ENCODE measurements at regions not wholly inside any gene's neighbourhood (a gene's known extent, or its start where the extent isn't known, plus 50 kb on each side); places are given as distances from the start of the nearest gene placed in this dataset.

- no peak for DNase-seq (ENCODE audit: low read depth)
- H3K4me3 ChIP-seq (ENCODE audit: low read depth, low read length): no peak overlapping the region
- TF ChIP-seq, protein P1, sequence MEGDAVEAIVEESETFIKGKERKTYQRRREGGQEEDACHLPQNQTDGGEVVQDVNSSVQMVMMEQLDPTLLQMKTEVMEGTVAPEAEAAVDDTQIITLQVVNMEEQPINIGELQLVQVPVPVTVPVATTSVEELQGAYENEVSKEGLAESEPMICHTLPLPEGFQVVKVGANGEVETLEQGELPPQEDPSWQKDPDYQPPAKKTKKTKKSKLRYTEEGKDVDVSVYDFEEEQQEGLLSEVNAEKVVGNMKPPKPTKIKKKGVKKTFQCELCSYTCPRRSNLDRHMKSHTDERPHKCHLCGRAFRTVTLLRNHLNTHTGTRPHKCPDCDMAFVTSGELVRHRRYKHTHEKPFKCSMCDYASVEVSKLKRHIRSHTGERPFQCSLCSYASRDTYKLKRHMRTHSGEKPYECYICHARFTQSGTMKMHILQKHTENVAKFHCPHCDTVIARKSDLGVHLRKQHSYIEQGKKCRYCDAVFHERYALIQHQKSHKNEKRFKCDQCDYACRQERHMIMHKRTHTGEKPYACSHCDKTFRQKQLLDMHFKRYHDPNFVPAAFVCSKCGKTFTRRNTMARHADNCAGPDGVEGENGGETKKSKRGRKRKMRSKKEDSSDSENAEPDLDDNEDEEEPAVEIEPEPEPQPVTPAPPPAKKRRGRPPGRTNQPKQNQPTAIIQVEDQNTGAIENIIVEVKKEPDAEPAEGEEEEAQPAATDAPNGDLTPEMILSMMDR (IDR thresholded peaks at IDR 0.05; ENCODE audit: insufficient read depth, low read depth, low read length, missing control alignments): no peak
These were observed 792.9 kb upstream of the CCDC179 start for GRCh38 chr11:23653071-23653675.

DNA sequence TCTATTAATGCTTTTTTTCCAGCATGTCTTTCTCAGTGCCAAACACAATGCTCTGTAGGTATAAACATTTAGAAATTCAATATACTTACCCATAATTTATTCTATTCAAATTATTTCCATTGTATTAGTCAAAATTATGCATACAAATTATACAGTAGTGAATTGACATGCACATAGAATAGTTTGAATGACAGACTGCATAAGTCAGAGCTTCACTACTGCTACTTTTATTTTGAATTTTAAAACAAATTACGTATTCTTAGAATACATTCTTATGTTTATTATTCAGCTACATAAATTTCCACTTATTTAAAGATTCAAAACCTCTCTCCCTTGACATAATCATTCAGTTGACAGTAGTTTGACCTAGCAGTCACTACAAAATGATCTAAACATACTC lies 808.0 kb upstream of the CCDC179 start:
- TF ChIP-seq, protein P1 (IDR thresholded peaks at IDR 0.05; ENCODE audit: insufficient read depth, low read depth, low read length, missing control alignments): no peak
- DNase-seq (ENCODE audit: low read depth): no peak
- no peak overlapping the region for H3K4me3 ChIP-seq (ENCODE audit: low read depth, low read length)

DNA sequence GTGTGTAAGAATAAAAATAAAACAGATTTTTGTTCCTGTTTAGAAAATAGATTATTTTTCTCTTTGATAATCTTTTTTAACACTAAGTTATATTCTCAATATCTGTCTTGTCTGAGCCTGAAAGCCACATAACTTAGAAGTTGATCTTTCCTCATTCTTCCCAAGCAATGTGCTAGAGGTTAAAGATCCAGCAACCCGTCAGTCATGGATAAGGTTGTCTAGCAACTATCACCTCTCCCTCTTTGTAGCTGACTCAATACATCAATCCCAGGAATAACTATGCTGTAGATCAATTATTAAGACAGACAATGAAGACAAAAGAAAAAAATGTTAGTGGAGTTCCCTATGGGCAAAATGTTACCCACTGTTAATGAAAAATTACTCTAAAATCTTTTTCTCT lies 813.1 kb upstream of the CCDC179 start:
- TF ChIP-seq, protein P1 (IDR thresholded peaks at IDR 0.05; ENCODE audit: insufficient read depth, low read depth, low read length, missing control alignments): no peak
- no peak overlapping the region for H3K4me3 ChIP-seq (ENCODE audit: low read depth, low read length)
- no peak for DNase-seq (ENCODE audit: low read depth)

GRCh38 chr11:23674866-23675265 lies 814.6 kb upstream of the CCDC179 start:
- H3K4me3 ChIP-seq (ENCODE audit: low read depth, low read length): no peak overlapping the region
- TF ChIP-seq, protein P1 (IDR thresholded peaks at IDR 0.05; ENCODE audit: insufficient read depth, low read depth, low read length, missing control alignments): no peak
- no peak for DNase-seq (ENCODE audit: low read depth)

DNA sequence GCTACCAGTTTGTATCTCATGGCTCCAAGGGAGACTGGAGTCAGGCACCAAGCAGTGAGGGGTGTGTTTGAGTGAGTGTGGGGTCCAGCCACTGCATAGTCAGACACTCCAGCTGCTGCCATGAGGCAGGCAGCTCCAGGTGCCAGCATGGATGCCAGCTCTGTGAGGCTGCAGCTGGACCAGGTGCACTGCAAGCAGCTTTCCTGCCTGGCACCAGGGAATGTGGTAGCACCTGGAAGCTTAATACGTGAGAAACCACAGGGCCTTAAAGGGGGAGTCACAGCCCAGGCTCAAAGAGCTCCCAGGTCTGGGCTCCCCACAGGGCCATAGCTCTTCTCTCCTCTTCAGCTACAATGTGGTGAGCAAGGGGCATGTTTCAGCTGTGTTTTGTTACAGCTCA lies 817.8 kb upstream of the LUZP2 start:
- no peak overlapping the region for H3K4me3 ChIP-seq (ENCODE audit: low read depth, low read length)
- TF ChIP-seq, protein P1 (IDR thresholded peaks at IDR 0.05; ENCODE audit: insufficient read depth, low read depth, low read length, missing control alignments): no peak
- DNase-seq (ENCODE audit: low read depth): no peak

DNA sequence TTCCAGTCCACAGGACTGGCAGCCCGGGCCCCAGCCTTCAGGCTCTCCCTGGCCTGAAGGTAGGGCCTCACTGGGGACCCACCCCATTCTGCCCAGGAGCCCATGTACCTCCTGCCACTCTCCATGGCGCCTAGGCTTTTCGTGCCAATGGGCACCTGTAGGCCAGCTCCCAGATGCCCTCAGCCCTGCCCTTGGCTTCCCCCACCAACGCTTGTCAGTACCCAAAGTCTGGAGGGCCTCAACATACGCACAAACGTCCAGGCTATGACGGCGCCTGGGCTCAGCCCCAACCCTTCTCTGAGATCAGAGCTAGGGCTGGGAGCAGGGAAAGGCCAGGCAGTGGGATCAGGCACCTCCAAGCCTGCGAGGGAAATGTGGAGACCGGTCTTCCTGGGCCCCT lies 816.9 kb upstream of the LUZP2 start:
- no peak overlapping the region for H3K4me3 ChIP-seq (ENCODE audit: low read depth, low read length)
- DNase-seq (ENCODE audit: low read depth): no peak
- TF ChIP-seq, protein P1 (IDR thresholded peaks at IDR 0.05; ENCODE audit: insufficient read depth, low read depth, low read length, missing control alignments): no peak

All from GM12865 (cell line).